DMS53 treated with DMSO at 0.1 percent for 48 hours (cell line): ENCODE measurements at regions not wholly inside any gene's neighbourhood (a gene's known extent, or its start where the extent isn't known, plus 50 kb on each side); places are given as distances from the start of the nearest gene placed in this dataset.
"Not testable (repeated sequence)": the region's sequence is repeated elsewhere in the genome, so short reads cannot be mapped to it uniquely, and the experiment has no call there.

ENCODE experiments used
- DNase-seq: peaks from one replicate; lab custom pipeline; 2025; ENCODE audit not compliant: unreplicated experiment; lab: John Stamatoyannopoulos, UW

DNA sequence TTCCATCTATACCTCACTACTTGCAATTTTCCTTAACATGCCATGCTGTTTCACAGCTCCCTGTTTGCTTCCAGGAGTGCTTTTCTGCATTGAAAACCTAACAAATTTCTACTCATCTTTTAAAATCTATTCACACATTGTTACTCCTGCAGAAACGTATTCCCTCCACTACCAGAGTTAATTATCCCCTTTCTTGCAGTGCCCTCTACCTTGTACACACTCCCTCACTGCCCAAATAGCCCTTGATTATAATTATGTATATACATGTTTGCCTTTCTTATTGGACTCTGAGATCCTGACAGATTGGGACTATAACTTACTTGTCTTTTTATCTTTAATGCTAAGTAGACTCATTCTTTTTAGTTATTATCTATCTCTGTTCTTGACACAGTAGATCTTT lies 325.0 kb downstream of the OXSM start:
- DNase-seq, result no peak

DNA sequence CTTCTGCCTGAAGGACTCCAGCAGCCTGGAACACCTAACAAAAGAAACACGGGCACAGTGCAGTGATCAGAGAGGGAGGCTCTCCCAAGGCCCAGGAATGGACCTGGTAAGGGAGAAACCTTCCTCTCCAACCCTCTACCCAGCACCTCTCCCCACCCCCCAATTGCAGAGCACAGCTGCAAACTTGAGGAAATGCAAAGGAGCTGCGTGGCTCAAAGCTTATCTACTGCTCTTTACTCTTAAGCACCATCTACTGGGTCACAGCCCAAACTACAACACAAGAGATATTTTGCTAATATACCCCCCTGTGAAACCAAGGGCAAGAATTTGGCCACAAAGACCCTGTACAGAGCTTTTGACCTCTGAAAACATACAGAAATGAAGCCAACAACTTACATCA lies 328.3 kb downstream of the OXSM start:
- DNase-seq, result peak; percentile 3

DNA sequence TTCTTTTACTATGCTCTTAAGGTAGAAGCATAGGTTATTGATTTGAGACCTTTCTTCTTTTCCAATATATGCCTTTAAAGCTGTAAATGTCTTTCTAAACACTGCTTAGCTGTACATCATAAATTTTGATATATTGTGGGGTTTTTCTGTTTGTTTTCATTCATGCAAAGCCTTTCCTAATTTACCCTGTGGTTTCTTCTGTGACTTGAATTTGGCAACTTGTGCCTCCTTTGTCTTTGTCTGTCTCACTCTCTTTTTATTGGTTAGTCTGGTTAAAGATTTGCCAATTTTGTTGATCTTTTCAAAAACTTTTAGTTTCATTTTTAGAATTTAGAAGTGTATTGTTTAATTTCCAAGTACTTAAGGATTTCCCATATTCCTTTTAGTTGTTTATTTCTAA lies 343.1 kb downstream of the OXSM start:
- DNase-seq, result no peak

DNA sequence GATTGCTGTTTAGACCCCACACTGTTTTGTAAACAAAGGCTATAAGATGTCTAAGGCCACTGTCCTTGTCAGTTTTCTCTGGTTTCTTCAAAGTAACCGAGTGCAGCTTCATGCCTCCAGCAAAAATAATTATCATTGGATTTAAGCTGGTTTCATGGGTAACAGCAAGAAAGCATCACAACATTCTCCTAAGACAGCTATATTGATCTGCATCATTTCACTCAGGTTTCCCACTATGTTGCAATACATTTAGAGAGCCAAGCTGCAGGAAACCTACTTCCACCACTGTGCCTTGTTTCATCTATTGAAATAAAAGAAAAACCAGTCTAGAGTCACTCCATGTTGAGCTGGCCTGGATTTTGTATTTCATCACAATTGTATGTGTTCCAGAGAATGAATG lies 351.4 kb downstream of the OXSM start:
- no peak for DNase-seq

DNA sequence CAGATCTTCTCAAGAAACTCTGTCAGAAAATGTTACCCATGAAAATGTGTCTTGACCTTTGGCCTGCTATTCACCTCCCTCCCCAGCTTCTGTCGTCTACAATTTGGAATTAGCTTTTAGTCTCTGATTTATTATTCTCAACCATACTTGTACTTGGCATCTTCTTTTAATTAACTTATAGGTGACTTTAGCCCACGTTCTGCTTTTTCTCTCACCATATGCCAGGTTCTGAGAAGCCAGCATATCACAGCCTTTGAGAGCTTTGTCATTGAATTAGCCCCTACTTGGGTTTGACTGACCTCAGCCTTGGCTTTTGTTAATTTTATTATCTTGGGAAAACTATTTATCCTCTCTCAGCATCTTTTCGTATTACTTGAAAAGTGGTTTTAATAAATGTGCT lies 355.9 kb downstream of the OXSM start:
- DNase-seq, result no peak

DNA sequence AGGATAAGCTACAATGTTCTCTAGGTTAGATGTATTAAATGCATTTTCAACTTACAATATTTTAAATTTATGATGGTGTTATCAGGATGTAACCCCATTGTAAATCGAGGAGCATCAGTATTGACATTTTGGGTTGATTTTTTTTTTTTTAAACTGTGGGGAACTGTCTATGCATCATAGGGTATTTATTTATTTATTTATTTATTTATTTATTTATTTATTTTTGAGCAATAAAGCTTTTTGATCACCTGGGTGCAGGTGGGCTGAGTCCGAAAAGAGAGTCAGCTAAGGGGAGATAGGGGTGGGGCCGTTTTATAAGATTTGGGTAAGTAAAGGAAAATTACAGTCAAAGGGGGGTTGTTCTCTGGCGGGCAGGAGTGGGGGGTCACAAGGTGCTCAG lies 367.5 kb downstream of the OXSM start:
- not testable (repeated sequence) for DNase-seq

DNA sequence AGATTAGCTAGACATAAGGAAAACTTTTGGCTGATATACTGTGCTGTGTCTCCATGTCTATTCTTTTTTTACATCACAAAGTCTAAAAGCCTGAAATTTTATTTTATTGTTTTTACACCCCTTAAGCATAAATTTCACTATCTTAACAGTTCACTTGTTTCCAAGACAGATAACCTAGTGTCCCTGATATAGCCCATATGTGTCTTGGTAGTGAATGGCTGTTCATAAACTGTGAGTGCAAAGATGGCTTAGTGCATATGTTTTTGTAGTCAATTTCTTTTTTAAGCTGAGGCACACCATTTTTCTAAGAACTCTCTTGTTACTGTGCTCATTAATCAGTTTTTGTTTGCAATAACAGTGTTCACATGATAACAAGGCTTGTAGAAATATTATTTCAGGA lies 381.1 kb downstream of the OXSM start:
- no peak for DNase-seq

DNA sequence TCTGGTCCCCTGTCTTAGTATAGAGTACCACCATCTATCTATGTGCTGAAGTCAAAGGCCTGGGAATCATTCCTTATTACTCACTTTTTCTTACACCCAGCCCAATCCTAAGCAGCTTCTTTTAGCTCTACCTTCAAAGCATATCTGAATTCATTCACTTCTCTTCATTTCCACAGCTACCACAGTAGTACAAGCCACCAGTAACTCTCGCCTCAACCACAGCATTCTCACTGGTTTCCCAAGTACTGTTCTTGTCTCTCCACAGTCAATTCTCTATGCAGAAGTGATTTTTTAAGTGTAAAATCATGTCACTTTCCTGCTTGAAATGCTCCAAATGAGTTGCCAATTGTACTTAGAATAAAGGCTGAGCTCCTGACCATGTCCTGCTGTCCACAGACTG lies 401.7 kb downstream of the OXSM start:
- no peak for DNase-seq

DNA sequence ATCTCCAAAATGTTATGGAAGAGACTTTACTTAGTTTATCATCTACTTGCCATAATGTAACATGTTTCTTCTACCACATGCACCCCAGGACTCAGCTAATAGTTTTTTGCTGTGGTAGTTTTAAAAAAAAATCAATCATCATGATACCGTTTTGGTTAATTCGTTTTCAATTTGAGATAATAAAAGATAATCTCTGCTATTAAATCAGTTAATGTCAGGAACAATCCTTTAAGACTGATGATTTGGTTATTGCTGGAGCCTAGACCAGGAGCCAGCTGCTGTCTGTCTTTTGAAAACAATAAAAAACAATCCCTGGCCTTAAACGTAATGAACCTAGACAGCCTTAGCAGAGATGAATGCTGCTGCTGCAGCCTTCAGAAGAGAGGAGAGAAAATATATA lies 403.7 kb downstream of the OXSM start:
- no peak for DNase-seq

DNA sequence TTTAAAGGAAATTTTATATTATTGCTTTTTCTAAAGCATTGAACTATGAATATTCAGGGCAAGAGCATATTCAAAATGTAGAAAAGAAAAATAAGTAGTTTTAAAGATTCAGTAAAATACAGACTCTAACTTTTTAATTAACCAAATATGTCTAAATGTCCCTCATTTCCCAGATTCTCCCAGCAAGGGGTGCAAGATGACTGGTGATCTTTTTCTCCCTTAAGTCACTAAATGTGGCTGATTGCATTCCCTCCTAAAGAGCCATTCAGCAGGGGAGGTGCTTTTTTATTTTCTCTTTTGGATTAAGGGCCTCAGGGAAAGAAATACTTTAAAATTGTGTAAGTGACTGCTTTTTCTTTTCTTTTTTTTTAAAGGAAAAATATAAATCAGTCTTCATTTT lies 406.9 kb downstream of the OXSM start:
- no peak for DNase-seq

DNA sequence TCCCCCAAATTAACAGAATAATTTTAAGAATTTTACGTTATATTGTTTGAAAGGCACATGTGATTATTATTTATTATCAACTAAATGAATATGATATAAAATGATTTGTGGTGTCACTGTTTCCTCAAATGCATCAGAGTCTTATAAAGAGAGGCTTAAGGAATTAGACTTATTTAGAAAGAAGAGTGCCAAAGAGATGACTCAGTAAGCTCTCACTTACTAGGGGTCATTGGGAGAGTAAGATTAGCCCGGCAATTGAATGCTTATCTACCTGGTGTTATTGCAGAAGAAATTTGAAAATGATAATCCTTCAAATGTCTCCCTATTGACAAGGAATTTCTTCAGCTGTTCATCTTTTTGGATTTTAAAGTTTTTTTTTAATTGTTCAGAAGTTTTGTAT lies 408.7 kb downstream of the OXSM start:
- DNase-seq, result no peak

DNA sequence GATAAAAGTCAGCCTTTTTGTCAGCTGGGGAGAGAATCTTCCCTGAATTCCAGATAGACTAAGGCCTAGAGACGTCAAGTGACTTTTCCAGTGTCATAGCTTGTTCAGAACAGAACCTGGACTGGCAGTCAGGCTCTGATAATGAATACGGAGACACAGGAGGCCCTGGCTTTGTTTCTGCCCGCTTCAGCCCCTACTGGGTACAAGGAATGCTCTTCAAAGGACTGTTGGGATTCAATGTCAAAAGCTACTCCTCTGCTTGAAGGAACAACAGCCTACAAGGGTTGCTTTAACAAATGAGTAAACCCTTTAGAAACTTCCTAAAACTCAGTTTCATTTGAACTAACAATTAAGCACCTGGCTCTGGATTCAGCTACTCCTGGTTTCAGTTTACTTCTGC lies 412.3 kb downstream of the OXSM start:
- no peak for DNase-seq

DNA sequence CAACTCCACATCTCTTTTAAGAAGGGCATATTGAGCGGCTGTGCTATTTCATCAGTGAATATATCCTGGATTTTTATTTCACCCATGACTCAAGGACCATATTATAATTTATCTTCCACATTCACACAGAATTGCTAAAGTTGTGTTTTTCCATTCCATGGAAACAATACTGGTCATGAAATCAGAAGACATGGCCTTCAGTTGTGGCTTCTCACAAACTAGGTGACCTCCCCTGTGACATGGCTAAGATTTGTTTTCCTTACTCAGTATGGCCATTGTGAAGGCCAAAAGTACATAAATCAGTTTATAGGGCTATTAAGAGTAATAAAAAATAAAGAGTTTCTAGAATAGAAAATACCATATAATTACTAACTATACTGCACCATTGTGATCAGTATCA lies 415.6 kb downstream of the OXSM start:
- no peak for DNase-seq

DNA sequence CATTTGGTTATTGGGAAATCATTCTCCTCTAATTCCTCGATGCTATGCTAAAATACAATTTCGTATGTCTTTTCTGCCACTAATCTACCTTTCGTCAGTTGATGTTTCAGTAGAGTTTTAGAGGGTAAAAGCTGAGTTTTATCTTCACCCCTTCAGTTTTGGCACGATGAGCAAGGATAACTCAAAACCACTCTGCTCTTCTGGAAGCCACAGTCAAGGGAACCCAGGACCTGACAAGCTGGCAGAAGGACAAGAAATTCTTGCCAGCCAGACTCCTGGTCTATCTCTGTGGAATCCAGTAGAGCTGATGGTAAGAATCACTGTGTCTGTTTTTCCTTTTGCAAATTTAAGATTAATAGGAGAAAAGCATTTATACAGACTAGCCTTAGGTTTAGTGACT lies 414.4 kb upstream of the LRRC3B start:
- no peak for DNase-seq

DNA sequence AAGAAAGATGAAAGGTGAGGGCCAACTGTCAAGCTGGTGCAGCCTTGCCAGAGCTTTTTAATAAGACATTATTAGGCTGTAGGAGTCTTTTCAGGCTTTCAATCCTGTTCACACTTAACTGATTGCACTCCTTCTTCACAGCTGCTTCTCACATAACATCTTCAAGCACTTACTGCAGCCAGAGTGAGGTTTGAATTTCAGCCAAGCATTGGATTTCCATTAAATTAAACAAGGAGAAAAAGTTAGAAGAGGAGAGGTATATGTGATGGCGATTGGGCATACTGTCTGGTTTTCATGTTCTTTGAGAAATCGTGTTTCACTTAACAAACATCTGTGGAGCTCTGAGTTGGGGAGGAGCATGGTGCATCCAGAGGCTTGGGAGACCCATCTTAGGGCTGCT lies 392.8 kb upstream of the LRRC3B start:
- no peak for DNase-seq

DNA sequence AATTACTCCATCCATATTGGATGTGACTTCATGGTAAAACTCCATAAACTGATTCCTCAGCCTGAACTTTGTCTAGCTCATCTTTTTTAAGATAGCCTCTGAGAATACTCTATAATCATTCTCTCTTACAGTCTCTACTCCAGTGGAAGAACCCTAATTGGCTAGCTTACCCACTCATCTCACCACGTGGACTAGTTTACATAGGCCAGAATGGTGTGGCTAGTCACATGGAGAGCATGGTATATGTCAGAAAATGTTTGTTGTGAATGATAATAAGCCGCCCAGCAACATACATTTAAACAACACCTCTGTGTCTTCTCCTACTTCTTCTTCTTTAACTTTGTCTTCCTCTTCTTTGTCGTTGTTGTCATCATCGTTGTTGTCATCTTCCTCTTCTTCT lies 389.2 kb upstream of the LRRC3B start:
- DNase-seq, result no peak

DNA sequence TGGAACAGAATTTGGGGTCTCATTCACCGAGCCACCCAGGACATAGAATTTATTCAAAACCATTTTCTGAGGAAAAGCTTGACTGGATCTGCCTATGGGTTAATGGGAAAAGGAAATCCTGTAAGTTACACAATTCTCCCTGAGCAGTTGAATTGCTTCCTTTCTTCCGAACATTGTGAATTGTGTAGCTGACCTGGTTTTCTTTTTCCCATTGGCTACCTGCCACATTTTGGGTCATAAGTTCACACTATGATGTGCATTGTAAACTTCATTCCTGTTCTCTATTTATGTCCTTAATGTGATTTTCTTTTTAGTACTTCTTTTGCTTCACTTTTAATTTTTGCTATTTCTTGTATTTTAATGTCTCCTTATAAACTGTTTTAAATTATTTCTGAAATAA lies 386.0 kb upstream of the LRRC3B start:
- no peak for DNase-seq

DNA sequence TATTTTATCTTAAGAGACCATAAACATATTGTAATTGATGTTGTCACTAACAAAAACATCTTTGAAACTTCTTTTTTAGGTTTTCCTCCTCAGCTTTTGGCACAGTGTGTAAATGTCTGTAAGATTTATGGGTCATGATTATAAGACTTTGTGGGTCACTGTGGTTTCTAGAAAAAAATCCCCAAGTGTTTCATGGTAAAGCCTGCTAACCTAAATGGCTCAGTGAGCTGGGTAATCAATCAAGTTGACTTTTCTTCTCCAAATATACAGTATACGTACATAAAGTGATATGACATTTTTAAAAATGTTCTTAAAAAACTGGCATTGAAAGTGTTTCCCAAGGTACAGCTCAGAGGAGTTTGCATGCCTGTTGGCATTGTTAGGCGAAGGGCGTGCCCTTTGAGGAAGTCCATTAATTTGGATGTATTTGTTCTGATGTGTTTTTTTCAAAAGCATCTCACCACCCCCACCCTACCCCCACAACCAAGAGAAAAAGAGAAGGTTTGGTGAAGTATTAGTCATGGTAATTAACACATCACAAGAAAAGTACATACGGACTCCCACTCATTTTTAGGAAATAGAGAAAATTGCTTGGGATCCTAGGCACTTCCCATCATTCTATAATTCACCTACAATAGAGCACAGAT lies 385.4 kb upstream of the LRRC3B start:
- no peak for DNase-seq

DNA sequence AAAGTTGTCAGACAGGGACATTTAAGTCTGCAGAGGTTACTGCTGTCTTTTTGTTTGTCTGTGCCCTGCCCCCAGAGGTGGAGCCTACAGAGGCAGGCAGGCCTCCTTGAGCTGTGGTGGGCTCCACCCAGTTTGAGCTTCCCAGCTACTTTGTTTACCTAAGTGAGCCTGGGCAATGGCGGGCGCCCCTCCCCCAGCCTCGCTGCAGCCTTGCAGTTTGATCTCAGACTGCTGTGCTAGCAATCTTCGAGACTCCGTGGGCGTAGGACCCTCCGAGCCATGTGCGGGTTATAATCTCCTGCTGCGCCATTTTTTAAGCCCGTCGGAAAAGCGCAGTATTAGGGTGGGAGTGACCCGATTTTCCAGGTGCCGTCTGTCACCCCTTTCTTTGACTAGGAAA lies 378.0 kb upstream of the LRRC3B start:
- not testable (repeated sequence) for DNase-seq

DNA sequence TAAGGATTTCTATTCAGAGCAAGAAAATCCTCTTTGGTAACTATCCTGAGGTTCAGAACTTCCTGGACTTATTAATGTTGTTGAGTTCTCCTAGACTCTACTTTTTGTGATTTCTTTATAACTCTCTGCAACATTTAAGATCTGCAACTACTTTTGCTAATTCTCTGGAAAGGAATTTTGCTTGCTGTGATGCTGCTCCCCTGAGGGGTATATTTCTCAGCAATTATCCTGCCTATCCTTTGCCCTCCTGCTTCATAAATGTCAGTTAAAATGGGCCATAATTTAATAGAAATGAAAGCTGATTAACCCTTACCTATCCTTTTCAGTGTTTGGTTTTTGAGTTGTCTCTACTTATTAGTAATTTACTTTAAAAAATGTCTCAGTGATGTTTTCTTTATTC lies 377.3 kb upstream of the LRRC3B start:
- DNase-seq, result no peak

DNA sequence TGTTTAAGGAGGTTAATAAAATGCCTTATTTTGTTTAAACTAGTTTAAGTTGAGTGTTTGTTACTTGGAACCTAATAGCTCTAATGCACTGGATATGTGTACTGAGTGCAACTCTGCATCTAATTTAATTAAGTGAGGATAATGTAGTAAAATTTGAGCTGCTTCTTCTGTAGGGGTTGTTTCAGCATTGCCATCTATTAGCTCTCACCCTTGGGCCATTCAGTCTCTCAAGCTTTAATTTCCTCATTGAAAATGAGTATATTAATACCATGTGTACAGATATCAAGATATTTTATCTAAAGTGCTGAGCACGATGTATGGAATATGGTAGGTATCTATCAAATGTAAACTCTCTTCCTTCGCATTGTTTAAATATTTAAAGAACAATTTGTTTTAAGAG lies 375.7 kb upstream of the LRRC3B start:
- no peak for DNase-seq

DNA sequence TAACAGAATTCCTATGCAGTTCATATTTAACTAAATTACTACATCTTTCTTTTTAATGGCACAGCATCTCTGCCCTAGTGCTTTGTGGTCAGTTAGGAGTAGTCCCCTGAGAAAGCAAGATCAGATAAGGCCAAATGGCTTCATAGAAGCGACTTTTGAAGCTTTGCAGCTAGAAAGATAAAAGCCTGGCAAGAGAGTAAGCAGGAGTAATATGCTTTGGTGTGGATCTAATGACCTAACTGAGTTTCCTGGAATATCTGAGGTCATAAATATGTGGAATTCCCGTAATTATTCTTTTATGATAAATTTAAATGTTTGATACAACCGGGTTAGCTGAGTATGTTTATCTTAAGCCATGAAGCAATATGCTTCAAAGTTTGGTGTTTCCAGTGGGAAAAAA lies 374.9 kb upstream of the LRRC3B start:
- no peak for DNase-seq

DNA sequence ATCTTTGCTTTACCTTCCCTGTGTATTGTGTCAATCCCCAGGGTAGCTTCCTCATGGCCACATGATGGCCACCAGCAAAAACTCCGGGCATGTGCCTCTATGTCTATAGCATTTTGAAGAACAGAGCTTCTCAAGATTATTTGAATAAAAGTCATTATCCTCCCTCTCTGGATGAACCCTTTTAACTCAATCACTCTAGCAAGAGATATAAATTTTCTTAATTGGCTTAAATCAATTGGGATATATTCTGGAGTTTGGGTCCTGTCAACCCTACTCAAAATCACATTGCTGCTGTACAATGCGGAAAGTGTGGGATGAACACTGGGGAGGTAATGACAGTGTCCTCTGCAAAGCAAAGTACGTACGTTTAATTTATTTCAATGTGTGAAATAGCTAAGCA lies 370.6 kb upstream of the LRRC3B start:
- DNase-seq, result no peak

DNA sequence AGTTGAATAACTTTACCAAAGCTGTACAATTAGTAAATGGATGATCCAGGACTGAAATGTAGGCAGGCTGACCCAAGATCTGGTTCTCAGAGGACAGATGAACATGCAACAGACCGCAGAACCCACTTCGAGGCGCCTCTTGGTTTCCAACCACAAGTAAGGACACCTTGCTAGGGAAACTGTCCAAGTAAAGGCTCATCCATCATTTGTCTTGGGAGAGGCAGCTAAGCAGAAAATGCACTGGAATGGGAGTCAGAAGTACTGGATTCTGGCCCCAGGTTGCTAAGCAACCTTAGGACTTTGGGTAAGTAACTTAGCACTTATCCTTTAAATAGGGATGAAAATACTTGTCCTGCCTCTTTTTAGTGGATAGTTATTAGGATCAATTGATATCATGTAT lies 366.3 kb upstream of the LRRC3B start:
- no peak for DNase-seq
